Stimulated activated CD8-positive, alpha-beta memory T cell treated with anti-CD3 and anti-CD28 coated beads, Interleukin-2, amount 100 ng/mL, for 48 hours (primary cell): ENCODE measurements at regions not wholly inside any gene's neighbourhood (a gene's known extent, or its start where the extent isn't known, plus 50 kb on each side); places are given as distances from the start of the nearest gene placed in this dataset.

Experiments
- DNase-seq, 2 donors: peaks; one replicate each; pipeline ENCODE4 v3.0.0-alpha.2; 2020; ENCODE audit warnings: low read depth in 2 of 2

DNA sequence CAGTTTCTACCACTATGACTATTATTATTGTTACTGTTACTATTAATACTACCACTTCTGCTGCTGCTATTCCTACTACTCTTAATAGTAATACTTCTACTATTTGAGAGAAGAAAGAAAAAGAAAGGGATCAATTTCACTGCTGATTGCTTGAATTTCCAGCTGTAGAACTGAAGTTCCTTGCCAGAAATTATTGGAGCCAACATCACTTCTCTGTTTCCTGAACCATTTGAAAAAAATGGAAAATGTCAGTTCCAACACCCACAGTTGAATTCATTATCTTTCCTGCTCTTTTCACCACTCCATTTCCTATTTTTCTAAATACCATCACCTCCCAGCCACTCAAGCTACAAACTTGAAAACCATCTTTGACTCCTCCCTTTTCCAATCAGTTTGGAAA lies 54.1 kb upstream of the PIK3C2G start:
- DNase-seq = no peak

- DNase-seq = no peak
These were observed 55.1 kb upstream of the PIK3C2G start for GRCh38 chr12:18206198-18206597.

GRCh38 chr12:18204053-18204452 lies 57.3 kb upstream of the PIK3C2G start:
- no peak for DNase-seq

DNA sequence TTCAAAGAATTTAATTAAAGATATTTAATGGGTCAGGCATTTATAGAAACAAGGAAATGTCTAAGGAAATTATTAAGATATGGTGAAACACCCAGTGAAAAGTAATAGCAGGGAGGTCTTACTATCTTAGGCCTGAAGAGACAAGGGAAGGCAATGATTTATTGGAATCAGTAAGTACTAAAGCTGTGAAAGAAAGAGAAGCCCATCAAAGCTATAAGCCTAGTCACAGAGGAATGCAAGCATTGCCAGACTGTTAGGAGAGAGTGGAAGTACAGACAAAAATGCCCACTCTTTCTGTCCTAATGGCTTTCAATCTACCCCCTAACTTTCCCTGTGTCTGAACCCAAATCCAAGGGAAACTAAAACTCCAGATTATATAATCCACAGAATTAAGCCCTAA lies 69.2 kb upstream of the PIK3C2G start:
- no peak for DNase-seq

- no peak for DNase-seq
These were observed 78.2 kb upstream of the PIK3C2G start for GRCh38 chr12:18183141-18183540.

DNA sequence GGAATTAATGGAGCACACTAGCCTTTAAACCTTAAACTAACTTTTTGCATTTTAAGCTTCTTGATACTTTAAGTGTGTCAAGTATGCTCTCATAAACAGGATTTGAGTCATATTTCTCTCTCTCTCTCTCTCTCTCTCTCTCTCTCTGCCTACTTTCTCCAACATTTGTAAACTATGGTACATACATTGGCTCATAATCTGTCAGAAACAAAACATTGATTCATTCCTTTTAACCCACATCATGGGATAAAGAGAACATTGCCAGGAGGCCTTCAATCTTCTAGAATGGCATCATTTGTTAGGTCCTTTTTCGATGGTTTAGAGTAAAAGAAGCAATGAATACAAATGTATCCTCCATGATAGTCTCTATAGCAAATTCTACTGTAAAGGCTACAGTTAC lies 81.6 kb upstream of the RERGL start:
- no peak for DNase-seq

- DNase-seq = no peak
These were observed 78.0 kb upstream of the RERGL start for GRCh38 chr12:18168016-18168415.

GRCh38 chr12:18165889-18166288 lies 75.9 kb upstream of the RERGL start:
- DNase-seq = no peak

- DNase-seq = no peak
These were observed 75.5 kb upstream of the RERGL start for GRCh38 chr12:18165422-18165871.

DNA sequence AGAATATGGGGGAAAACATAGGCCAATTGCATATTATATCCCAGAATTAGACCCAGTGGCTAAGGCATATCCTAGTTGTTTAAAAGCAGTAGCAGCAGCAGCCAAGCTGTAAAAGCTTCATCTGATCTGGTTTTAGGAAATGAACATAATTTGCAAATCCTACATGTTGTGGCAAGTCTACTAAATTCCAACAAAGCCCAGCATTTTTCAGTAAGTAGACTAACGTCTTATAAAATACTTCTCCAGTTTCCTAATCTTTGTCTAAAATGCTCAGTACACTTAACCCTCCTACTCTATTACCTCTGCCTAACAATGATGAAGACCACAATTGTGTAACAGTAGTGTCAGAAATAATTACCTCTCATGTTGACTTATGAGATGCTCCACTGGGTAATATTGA lies 70.9 kb upstream of the RERGL start:
- DNase-seq = no peak

DNA sequence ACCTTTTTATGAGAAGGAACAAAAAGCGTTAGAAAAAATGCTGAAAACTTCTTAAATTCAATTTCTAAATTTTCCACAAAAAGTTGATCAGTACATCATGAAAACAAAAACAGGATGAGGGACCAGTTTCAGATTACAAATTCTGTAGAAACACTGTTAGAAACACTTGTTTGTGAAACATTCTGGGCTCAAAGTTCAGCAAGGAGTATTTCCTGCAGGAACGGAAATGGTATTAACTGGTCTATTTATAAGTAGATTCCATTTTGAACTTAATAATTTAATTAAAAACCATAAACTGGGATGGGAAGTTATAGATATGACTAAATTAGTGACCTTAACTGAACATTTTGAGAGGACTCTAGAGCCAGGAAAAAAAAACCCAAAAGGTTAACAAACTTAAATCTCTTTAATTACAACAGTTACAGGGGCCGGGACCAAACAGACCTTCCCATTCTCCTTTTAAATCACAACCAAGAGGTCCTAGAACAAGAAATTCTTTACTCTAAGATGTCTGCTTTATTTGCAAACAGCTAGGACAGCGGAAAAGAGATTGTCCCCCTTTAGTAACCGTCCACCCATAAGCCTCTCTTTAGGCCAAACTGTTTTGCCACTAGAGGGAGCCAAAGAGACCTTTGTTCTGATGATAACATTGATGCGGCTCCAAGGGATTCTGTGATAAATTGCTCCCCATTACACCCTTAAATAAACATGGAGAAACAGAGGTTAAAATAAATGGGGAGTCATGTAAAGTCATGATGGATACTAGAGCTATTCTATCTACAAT lies 69.0 kb upstream of the RERGL start:
- peak; percentile 0 to 1 for DNase-seq

- no peak for DNase-seq
These were observed 63.8 kb upstream of the RERGL start for GRCh38 chr12:18153826-18154225.

- DNase-seq = no peak
These were observed 61.0 kb upstream of the RERGL start for GRCh38 chr12:18151036-18151435.

DNA sequence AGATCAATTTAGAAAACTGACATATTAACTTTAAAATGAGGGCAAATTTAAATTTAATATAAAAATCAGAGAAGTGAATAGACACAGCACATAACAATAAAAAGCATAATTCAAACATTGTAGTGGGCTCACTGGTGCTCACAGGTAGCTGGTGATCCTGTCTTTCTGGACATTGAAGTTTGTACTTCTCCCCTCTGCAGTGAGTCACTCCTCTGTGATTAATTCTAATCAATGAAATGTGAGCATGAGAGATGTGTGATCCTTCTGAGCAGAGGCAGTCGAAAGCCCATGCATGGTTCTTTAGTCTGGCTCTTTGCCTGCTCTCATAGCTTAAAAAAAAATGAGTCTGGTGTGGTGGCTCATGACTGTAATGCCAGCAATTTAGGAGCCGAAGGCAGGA lies 59.0 kb upstream of the RERGL start:
- no peak for DNase-seq

GRCh38 chr12:18146363-18146762 lies 56.4 kb upstream of the RERGL start:
- DNase-seq = no peak

DNA sequence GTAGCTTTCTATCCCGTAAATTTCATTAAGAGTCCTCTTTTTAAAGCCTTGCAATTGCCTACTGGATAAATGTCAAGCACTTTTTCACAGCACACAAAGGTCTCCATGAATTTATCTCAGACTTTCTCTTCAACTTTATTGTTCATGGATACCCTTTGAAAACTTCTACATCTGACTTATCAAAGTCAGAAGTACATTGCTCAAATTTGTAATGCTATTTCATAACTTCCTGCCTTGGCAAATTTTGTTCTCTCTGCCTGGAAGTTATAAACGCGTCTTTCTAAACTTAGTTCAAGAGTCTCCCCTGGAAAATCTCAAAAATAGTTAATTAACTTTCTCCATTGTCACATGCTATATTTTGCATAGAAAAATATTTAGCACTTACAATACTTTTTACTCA lies 55.9 kb upstream of the RERGL start:
- no peak for DNase-seq

GRCh38 chr12:18141048-18141982 lies 51.3 kb upstream of the RERGL start:
- DNase-seq = no peak

DNA sequence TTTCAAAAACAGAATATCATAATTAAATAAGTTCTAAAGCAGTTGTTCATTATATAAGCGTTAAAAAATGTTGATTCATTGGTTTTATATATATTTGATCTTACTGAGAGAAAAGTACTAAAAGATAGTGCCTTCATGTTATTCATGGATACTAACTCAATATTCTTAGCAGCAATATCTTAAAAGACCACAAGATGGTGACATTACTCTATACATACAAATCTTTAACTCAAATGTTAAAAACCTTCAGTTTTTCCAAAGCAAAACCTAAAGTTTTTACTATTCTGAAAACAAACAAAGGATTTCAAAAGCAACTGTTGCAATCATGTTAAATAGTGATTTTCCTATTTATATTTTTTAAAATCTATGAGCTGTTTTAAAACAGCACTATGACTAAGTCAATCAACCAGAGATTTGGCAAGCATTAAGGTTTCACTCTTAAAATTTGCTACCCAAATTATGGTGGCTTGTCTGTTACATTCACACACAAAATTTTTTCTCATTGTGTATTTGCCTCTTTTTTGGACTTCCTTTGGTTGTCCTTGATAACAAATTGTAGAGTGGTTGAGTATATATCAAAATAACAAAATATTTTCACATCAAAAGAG lies 50.1 kb upstream of the RERGL start:
- DNase-seq = no peak
